ENCODE measurements at regions not wholly inside any gene's neighbourhood (a gene's known extent, or its start where the extent isn't known, plus 50 kb on each side); places are given as distances from the start of the nearest gene placed in this dataset.

- DNase-seq (ENCODE audit: low spot score) = no peak
Observed at GRCh38 chr17:6325051-6325450, 109.9 kb downstream of the AIPL1 start.

DNA sequence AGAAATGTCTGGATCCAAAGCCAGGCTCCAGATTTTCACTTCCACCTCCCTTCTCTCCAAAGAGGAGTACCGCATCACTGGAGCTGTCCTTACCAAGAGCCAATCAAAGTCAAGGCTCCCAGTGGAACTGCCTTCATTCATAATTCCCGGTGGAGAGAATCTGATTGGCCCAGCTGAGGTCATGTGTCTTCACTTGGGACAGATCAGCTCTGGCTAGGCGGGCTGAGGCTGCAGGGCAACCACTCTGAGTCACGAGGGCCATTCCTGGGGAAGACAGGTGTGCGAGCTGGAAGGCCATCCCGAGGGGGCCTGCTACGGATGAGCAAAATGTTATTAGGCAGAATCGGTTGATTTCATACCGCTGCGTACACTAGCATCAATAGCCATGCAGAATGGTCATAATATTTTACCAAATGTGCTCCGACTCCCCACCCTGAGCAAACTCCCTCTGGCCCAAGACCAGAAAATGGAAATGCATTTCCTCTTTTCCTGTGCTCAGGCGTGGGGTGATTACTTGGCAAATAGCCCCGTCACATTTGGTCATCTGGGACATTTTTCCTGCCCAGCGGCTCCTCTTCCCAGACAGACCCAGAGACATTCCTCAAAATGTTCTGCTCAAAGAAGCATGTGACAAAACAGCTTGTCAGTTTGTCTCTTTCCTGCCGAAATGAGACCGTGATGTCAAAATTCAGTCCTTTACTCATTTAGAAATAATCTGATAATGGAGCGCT lies 111.1 kb downstream of the AIPL1 start:
- DNase-seq (ENCODE audit: low spot score) = peak; percentile 28

- DNase-seq (ENCODE audit: low spot score) = no peak
Observed at GRCh38 chr17:6322316-6322715, 112.6 kb downstream of the AIPL1 start.

- no peak for DNase-seq (ENCODE audit: low spot score)
Observed at GRCh38 chr17:6314311-6314710, 120.6 kb downstream of the AIPL1 start.

DNA sequence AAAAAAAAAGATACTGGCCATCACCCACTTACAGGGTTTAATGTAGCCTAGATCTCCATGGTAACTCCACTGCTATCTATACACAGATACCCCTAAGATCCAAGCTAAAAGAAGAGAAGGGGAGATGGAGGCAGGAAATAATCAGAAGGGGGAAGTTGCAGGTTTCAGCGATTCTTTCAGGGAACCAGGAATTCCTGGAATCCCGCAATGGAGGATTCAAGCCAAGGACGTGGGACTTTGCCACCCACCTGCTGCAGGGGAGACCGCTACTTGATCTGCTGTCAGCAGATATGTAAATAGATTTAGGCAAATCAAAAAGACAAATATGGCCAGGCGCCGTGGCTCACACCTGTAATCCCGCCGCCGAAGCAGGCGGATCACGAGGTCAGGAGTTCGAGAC lies 121.1 kb downstream of the AIPL1 start:
- no peak for DNase-seq (ENCODE audit: low spot score)

- DNase-seq (ENCODE audit: low spot score) = no peak
Observed at GRCh38 chr17:6306820-6307219, 128.1 kb downstream of the AIPL1 start.

- DNase-seq (ENCODE audit: low spot score) = no peak
Observed at GRCh38 chr17:6305613-6306360, 129.1 kb downstream of the AIPL1 start.

DNA sequence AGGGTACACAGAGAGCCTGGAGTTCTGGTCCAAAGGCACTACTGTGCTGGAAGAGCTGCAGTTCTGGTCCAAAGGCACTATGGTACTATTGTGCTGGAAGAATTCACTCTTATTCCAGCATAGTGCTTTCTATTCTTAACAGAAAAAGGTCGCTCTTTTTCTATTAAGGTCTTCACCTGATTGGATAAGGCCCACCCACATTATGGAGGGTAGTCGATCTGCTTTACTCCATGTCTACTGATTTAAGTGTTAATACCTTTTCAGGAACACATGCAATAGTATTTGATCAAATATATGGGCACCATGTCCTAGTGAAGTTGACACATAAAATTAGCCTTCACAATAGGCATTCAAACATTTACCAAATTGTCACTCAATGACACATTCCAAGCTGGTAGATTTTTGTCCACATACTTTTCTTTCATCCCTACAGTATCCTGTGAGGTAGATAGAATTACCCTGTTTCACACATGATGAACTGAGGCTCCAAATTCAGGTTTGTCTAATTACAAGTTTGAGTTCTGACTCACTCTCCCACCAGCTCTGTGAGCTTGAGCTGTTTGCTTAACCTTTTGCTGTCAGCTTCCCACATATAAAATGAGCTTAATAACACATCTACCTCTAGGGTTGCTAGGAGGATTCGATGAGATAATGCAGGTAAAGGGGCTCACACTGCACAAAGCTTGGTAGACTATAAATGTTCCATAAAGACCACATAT lies 129.9 kb downstream of the AIPL1 start:
- no peak for DNase-seq (ENCODE audit: low spot score)

DNA sequence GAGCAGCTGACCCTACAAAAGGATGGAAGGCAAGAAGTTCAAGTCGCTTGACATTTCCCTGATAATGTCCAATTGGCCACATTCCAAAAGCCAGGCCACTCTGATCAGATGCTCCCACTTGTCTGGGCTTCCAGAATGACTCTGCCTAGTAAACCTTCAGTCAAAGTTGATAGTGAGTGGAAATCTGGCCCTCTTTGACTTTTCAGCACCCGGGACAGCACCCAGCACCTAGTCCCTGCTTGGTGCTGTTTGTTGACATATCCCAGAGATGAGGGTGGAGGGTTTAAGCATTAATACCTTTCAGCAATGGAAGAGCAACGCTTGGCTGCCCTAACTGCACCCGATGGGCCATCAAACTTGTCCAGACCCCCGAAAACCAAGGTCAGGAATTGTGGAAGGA lies 131.3 kb downstream of the AIPL1 start:
- DNase-seq (ENCODE audit: low spot score) = peak; percentile 47

DNA sequence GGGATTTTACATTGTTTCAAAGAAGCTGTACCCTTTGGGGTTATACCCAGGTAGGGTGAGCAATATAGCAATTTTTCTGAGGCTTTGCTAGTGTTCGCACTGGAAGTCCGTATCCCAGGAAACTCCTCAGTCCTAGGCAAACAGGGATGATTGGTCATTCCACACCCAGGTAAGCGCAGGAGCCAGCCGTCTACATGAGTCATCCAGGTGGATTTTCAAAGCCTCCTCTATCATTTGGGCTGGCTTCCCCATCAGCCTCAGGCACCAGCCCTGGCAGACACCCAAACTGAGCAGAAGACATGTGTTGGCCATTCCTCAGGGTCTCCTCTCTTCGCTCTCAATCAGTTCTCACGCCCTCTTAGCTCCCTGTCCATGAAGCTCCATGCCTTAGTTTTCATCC lies 135.6 kb downstream of the AIPL1 start:
- no peak for DNase-seq (ENCODE audit: low spot score)

DNA sequence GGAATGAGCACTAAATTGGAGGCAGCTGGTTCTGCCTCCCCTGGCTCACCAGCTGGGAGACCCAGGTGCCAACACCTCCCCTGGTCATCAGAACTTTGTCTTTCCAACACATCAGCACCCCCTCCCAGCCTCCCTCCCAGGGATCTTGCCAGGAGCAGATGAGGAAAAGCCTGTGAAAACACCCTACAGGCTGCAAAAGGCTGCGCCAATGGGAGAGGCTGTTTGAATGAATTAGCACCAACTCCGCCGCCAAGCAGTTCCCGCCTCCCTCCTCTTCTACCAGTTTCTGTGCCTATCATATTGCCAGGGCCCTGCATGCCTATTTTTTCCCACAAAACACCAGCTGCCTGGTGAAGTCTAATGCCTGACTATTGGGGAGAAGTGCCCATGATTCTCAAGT lies 137.0 kb downstream of the AIPL1 start:
- DNase-seq (ENCODE audit: low spot score) = no peak

DNA sequence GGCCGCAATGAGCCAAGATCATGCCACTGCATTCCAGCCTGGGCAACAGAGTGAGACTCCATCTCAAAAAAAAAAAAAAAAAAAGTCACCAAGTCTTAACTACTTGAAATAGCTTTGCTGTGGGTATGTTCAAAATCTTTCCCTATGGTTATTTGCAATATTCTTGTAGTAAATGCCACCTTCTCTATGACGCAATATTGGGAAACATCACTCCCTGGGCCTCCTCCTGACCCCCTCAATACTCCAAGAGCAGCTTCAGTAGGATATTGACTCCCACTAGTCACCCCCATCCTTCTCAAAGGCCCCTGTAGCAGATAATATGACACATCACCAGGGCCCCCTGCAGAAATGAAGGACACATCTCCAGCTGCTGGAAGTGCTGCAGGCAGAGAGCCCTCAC lies 137.8 kb downstream of the AIPL1 start:
- no peak for DNase-seq (ENCODE audit: low spot score)

GRCh38 chr17:6290488-6291196 lies 144.3 kb downstream of the AIPL1 start:
- DNase-seq (ENCODE audit: low spot score) = no peak

GRCh38 chr17:6286233-6286632 lies 148.7 kb downstream of the AIPL1 start:
- no peak for DNase-seq (ENCODE audit: low spot score)

DNA sequence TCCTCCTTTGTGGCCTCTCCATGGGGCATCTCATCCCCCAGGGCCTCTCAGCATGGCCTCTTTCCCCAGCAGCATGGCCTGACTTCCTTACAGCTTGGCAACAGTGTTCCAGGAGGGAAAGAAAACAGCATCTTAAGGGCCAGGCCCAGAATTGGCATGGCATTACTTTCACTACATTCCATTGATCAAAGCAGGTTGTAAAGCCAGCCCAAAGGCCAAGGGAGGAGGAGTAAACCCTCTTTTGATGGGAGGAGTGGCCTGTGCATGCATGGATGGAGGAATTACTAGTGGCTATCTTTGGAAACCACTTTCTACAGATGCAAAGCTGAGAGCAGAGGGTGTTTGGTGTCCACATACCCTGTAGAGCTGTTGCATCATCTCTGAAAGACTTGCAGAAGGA lies 149.4 kb downstream of the AIPL1 start:
- no peak for DNase-seq (ENCODE audit: low spot score)

DNA sequence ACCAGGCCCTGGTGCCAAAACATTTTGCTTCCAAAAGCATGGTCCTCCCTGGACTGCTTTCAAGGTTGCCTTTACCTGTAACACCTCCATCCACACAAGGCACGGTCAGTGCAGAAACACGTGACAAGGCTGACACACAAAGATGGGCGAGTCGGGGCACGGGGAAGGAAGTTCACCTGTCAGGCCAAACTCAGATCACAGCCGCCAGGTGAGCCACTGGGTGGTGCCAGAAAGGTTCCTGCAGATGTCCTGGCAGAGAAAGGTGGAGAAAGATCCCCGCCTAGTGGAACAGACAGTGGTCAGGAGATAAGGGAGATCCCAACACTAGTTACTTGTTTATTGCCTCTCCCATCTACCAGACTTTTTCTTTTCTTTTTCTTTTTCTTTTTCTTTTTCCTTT lies 155.3 kb downstream of the AIPL1 start:
- no peak for DNase-seq (ENCODE audit: low spot score)

DNA sequence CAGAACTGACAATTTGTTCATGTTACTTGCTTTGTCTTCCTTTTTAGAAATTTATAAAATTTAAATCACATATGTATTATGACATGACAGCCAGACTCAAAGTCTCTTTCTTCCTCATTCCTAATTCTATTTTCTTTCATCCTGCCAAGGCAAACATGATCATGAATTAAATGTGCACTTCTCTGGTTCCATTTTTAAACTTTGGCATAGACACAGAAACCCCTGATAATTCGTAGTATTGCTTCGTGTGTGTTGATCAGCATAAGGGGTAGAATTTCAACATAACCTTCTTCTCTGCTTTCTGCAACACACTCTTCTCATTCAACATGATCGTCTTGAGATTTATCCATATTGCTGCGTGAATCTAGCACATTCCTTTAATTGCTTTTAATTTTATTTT lies 156.5 kb downstream of the AIPL1 start:
- no peak for DNase-seq (ENCODE audit: low spot score)

GRCh38 chr17:6276711-6277110 lies 158.2 kb downstream of the AIPL1 start:
- DNase-seq (ENCODE audit: low spot score) = no peak

DNA sequence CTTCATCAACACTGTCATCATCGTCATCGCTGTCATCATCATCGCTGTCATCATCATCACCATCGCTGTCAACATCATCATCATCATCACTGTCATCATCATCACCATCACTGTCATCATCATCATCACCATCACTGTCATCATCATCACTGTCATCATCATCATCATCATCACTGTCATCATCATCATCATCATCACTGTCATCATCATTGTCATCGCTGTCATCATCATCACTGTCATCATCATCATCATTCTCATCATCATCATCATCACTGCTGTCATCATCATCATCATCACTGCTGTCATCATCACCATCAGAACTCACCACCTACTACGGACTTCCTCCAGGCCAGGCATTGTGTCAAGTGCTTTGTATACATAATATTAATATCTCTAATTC lies 160.6 kb downstream of the AIPL1 start:
- DNase-seq (ENCODE audit: low spot score) = no peak

DNA sequence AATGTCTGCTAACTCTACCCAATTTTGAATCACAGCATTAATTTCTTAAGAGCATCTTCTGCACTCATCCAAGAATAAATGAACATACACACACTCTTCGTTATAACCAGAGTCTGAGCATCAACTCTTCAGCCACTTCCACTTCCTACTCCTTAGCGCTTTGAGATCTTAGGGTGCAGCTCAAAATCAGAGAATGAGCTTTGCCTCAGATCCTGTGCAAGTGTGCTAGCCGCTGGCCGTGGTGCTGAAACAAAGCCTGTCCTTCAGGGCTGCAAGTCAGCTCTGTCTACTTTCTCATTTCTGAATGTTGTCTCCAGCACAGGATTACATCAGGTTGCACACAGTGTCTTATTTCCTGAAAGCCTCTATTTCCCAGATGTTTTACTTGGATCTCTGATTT lies 165.4 kb downstream of the AIPL1 start:
- peak; percentile 66 for DNase-seq (ENCODE audit: low spot score)

GRCh38 chr17:6261466-6261865 lies 173.5 kb downstream of the AIPL1 start:
- no peak for DNase-seq (ENCODE audit: low spot score)

DNA sequence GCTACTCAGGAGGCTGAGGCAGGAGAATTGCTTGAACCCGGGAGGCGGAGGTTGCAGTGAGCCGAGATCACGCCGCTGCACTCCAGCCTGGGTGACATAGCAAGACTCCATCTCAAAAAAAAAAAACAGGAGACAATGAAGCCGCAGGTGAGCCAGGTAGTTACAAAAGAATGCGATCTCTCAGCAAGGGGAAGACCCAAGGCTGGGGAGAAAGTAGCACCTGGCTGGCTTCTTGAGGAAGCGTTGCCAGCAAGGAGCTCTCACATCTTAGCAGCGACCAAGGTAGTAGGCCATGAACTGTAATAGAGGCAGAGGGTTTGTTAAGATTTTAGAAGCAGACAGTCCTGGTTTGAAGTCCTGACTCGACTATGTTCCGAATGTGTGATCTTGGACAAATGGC lies 175.0 kb downstream of the AIPL1 start:
- no peak for DNase-seq (ENCODE audit: low spot score)

- DNase-seq (ENCODE audit: low spot score) = no peak
Observed at GRCh38 chr17:6257336-6257735, 177.6 kb downstream of the AIPL1 start.
